ENCODE measurements at regions not wholly inside any gene's neighbourhood (a gene's known extent, or its start where the extent isn't known, plus 50 kb on each side); places are given as distances from the start of the nearest gene placed in this dataset.
"Not testable (repeated sequence)": the region's sequence is repeated elsewhere in the genome, so short reads cannot be mapped to it uniquely, and the experiment has no call there.

DNA sequence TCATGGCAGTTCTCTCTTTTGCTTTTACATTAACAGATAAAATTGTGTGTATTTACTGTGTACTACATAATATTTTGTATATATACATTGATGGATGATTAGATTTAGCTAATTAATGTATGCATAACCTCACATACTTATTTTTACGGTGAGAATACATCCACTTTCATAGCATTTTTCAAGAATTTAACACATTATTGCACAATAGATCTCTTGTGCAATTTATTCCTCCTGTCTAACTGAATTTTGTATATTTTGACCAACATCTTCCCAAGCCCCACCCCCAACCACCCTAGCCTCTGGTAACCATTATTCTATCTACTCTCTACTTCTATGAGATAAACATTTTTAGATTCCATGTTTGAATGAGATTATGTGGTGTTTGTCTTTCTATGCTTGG lies 194.7 kb downstream of the RBM26 start:
- H3K27me3 Mint-ChIP-seq = peaks cover 15% of the 10 kb centered on the region
- no peak overlapping the region for H3K4me3 Mint-ChIP-seq
- DNase-seq = no peak
- H3K36me3 Mint-ChIP-seq = no peaks in the 10 kb centered on the region
- H3K4me1 Mint-ChIP-seq = no peaks in the 10 kb centered on the region
- no peaks in the 10 kb centered on the region for H3K9me3 Mint-ChIP-seq
- no peak overlapping the region for H3K27ac Mint-ChIP-seq

GRCh38 chr13:79197933-79198332 lies 208.1 kb downstream of the RBM26 start:
- Mint-ChIP-seq H3K27me3 (peaks cover 10% of the 10 kb centered on the region), H3K9me3 (no peaks in the 10 kb centered on the region), H3K36me3 (no peaks in the 10 kb centered on the region), H3K4me1 (peaks cover 36% of the 10 kb centered on the region), H3K4me3 (no peak overlapping the region), H3K27ac (no peak overlapping the region)
- DNase-seq = no peak

DNA sequence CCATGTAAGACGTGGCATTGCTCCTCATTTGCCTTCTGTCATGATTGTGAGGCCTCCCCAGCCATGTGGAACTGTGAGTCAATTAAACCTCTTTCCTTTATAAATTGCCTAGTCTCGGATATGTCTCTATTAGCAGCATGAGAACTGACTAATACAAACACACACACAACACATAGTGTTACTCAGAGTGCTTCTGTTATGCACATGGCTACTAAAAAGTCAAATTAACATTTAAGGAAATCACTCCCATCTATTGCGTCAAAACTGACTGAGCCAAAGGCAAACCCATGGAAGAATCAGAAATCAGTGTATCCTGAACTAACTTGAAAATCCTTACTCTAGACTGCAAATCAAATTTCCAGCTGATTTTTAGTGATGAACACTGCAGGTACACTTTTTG lies 209.2 kb downstream of the RBM26 start:
- Mint-ChIP-seq H3K27ac (no peak overlapping the region), H3K27me3 (peaks cover 4% of the 10 kb centered on the region), H3K36me3 (no peaks in the 10 kb centered on the region), H3K9me3 (no peaks in the 10 kb centered on the region), H3K4me3 (no peak overlapping the region), H3K4me1 (peaks cover 38% of the 10 kb centered on the region)
- no peak for DNase-seq

DNA sequence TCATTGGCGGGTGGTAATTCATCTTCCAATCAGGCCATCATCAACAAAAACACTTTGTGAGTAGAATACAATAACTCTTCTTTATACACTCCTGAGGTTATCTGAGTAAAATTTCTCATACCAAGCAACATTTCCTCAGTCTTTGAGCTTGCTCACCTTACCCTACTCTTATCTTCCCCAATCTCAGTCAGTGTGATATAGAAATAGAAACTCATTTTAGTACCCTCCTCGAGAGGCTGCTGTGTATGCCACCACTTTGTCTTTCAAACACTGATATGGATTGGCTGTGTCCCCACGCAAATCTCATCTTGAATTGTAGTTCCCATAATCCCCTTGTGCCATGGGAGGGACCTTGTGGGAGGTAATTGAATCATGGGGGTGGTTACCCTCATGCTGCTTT lies 209.7 kb downstream of the RBM26 start:
- Mint-ChIP-seq H3K4me3 (no peak overlapping the region), H3K27me3 (peaks cover 4% of the 10 kb centered on the region), H3K9me3 (no peaks in the 10 kb centered on the region), H3K27ac (no peak overlapping the region), H3K36me3 (no peaks in the 10 kb centered on the region), H3K4me1 (peaks cover 40% of the 10 kb centered on the region)
- no peak for DNase-seq

DNA sequence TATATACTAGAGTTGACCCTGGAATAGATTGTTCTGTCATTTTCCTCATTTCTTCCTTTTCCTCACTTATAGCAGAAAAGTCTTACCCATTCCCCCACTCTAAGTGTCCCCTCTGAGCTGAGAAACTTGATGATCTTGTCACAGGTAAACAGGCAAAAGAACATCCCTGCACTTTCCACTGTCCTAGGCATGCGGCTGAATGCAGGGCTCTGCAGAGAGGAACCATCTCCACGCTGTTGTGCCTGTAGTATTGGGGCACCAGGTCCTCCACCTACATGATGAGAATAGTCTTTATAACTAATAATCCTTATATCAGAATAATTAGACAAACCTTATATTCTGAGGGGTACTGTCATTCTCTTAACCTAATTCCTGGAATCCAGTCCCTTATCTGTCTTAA lies 211.3 kb downstream of the RBM26 start:
- no peak for DNase-seq
- H3K4me3 Mint-ChIP-seq = no peak overlapping the region
- peak overlapping the region; percentile 66 for H3K27ac Mint-ChIP-seq
- H3K4me1 Mint-ChIP-seq = peaks cover 41% of the 10 kb centered on the region
- H3K36me3 Mint-ChIP-seq = no peaks in the 10 kb centered on the region
- H3K27me3 Mint-ChIP-seq = no peaks in the 10 kb centered on the region
- no peaks in the 10 kb centered on the region for H3K9me3 Mint-ChIP-seq

- H3K27ac Mint-ChIP-seq = peak overlapping the region; percentile 66
- peak overlapping the region; percentile 24 for H3K4me3 Mint-ChIP-seq
These were observed 211.8 kb downstream of the RBM26 start for GRCh38 chr13:79194272-79194671.

DNA sequence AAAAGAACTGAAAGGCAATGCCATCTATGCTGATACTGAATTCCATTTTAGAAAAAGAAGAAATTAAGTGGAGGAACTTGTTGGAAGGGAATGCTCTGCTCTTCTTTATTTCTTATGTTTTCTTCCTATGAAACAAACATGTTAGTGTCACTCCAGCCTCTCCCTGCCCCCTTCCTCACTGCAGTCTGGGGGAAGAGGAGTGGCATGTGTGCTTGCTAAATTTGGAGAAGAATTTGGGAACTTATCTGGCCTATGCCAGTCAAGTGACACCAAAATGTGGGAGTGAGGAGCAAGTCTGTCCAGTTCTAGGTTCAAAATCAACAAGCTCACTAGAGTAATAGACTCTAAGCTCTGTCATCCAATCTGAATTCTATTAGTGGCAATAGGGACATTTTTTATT lies 214.6 kb downstream of the RBM26 start:
- Mint-ChIP-seq H3K9me3 (no peaks in the 10 kb centered on the region), H3K36me3 (no peaks in the 10 kb centered on the region), H3K4me1 (peaks cover 43% of the 10 kb centered on the region), H3K27ac (no peak overlapping the region), H3K27me3 (peaks cover 4% of the 10 kb centered on the region), H3K4me3 (no peak overlapping the region)
- DNase-seq = no peak

More at GRCh38 chr13:79194272-79194671, 211.8 kb downstream of the RBM26 start:
- peak; percentile 45 for DNase-seq
- Mint-ChIP-seq H3K4me1 (peaks cover 41% of the 10 kb centered on the region), H3K27me3 (no peaks in the 10 kb centered on the region), H3K36me3 (no peaks in the 10 kb centered on the region), H3K9me3 (no peaks in the 10 kb centered on the region)

GRCh38 chr13:79190932-79191331 lies 215.1 kb downstream of the RBM26 start:
- H3K27me3 Mint-ChIP-seq = peaks cover 4% of the 10 kb centered on the region
- no peaks in the 10 kb centered on the region for H3K36me3 Mint-ChIP-seq
- H3K4me3 Mint-ChIP-seq = no peak overlapping the region
- no peaks in the 10 kb centered on the region for H3K9me3 Mint-ChIP-seq
- peaks cover 38% of the 10 kb centered on the region for H3K4me1 Mint-ChIP-seq
- H3K27ac Mint-ChIP-seq = no peak overlapping the region
- no peak for DNase-seq

GRCh38 chr13:79187917-79188690 lies 218.0 kb downstream of the RBM26 start:
- H3K36me3 Mint-ChIP-seq = no peaks in the 10 kb centered on the region
- no peaks in the 10 kb centered on the region for H3K9me3 Mint-ChIP-seq
- H3K4me3 Mint-ChIP-seq = no peak overlapping the region
- no peak for DNase-seq
- H3K27me3 Mint-ChIP-seq = peaks cover 4% of the 10 kb centered on the region
- H3K4me1 Mint-ChIP-seq = peaks cover 14% of the 10 kb centered on the region
- no peak overlapping the region for H3K27ac Mint-ChIP-seq

DNA sequence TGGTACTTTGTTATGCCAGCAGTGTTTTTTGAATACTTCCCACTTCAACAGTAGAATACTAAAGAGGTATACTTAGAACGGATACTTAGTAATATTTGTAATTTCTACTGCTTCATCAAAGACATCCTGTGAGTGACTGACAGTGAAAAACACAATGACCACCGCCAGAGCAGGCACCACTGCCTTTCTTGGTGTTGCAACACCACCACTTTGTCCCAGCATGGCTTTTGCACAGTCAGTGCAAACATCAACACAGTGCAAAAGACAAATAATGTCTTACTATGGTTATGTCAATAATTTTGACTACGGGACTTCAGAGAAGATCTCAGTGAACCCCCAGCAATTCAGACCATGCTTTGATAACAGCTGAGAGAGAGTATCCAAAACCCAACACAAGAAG lies 220.5 kb downstream of the RBM26 start:
- no peak for DNase-seq
- H3K4me3 Mint-ChIP-seq = no peak overlapping the region
- H3K36me3 Mint-ChIP-seq = no peaks in the 10 kb centered on the region
- H3K9me3 Mint-ChIP-seq = no peaks in the 10 kb centered on the region
- peaks cover 5% of the 10 kb centered on the region for H3K4me1 Mint-ChIP-seq
- H3K27ac Mint-ChIP-seq = no peak overlapping the region
- H3K27me3 Mint-ChIP-seq = peaks cover 11% of the 10 kb centered on the region

DNA sequence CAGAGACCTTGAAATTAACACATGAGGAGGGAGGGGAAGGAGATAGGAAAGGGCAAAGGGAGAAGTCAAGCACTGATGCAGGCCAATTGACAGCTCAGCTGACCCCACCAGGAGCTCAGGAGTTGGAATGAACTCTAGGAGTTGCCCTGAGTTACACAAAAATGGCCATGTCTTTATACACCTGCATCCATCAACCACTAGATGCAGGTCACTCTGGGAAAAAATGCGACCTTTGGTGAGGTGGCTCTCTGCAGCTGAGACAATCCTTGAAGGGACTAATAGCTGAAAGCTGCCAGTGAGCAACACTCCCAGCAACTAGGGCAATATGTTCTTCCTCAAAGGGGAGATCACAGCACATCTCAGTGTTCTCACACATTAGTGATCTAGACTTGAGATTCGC lies 222.8 kb downstream of the RBM26 start:
- H3K9me3 Mint-ChIP-seq = no peaks in the 10 kb centered on the region
- peaks cover 19% of the 10 kb centered on the region for H3K27me3 Mint-ChIP-seq
- DNase-seq = no peak
- peaks cover 3% of the 10 kb centered on the region for H3K4me1 Mint-ChIP-seq
- H3K27ac Mint-ChIP-seq = no peak overlapping the region
- H3K36me3 Mint-ChIP-seq = no peaks in the 10 kb centered on the region
- H3K4me3 Mint-ChIP-seq = no peak overlapping the region

- not testable (repeated sequence) for H3K36me3 Mint-ChIP-seq, H3K4me1 Mint-ChIP-seq, DNase-seq, H3K27ac Mint-ChIP-seq, H3K4me3 Mint-ChIP-seq
- Mint-ChIP-seq H3K9me3 (peaks cover 15% of the 10 kb centered on the region), H3K27me3 (peaks cover 25% of the 10 kb centered on the region)
These were observed 232.4 kb downstream of the RBM26 start for GRCh38 chr13:79173691-79174090.

DNA sequence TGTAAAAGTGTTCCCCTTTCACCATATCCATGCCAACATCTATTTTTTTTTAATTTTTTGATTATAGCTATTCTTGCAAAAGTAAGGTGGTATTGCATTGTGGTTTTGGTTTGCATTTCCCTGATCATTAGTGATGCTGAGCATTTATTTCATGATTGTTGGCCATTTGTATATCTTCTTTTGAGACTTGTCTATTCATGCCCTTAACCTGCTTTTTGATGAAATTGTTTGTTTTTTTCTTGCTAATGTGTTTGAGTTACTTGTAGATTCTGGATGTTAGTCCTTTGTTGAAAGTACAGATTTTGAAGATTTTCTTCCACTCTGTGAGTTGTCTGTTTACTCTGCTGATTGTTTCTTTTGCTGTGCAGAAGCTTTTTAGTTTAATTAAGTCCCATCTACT lies 233.1 kb downstream of the RBM26 start:
- not testable (repeated sequence) for H3K27ac Mint-ChIP-seq, DNase-seq, H3K4me1 Mint-ChIP-seq, H3K4me3 Mint-ChIP-seq, H3K36me3 Mint-ChIP-seq
- peaks cover 17% of the 10 kb centered on the region for H3K9me3 Mint-ChIP-seq
- peaks cover 30% of the 10 kb centered on the region for H3K27me3 Mint-ChIP-seq

- H3K27ac Mint-ChIP-seq = no peak overlapping the region
- peaks cover 17% of the 10 kb centered on the region for H3K9me3 Mint-ChIP-seq
- no peaks in the 10 kb centered on the region for H3K4me1 Mint-ChIP-seq
- H3K36me3 Mint-ChIP-seq = peaks cover 3% of the 10 kb centered on the region
- DNase-seq = no peak
- no peak overlapping the region for H3K4me3 Mint-ChIP-seq
- H3K27me3 Mint-ChIP-seq = peaks cover 30% of the 10 kb centered on the region
These were observed 234.7 kb downstream of the RBM26 start for GRCh38 chr13:79171141-79172061.

GRCh38 chr13:79160818-79161217 lies 245.2 kb downstream of the RBM26 start:
- Mint-ChIP-seq H3K4me3 (no peak overlapping the region), H3K36me3 (no peaks in the 10 kb centered on the region)

More at GRCh38 chr13:79160818-79161217, 245.2 kb downstream of the RBM26 start:
- Mint-ChIP-seq H3K27ac (no peak overlapping the region), H3K9me3 (no peaks in the 10 kb centered on the region), H3K4me1 (no peaks in the 10 kb centered on the region), H3K27me3 (peaks cover 14% of the 10 kb centered on the region)
- no peak for DNase-seq
